ENCODE measurements at regions not wholly inside any gene's neighbourhood (a gene's known extent, or its start where the extent isn't known, plus 50 kb on each side); places are given as distances from the start of the nearest gene placed in this dataset.
"Not testable (repeated sequence)": the region's sequence is repeated elsewhere in the genome, so short reads cannot be mapped to it uniquely, and the experiment has no call there.

DNA sequence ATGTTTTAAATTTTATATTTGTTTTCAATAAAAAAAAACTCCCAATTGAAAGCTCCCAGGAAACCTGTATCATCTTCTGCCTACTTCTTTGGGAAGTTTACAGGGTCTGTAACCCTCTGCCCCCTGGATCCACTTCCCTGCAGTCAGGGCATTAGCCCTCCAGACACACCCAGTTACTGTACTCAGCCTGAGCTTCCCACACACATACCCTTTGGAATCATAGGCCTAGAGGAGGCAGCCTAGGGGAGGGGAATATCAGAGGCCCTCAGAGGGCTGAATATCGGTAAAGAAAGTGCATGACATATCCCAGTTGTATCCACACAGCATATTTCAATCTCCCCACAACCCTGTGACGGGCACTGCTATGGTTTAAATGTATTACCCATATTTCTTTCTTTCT is 56.2 kb upstream of the TFPI start:
- not testable (repeated sequence) for DNase-seq (ENCODE audit: low spot score)

DNA sequence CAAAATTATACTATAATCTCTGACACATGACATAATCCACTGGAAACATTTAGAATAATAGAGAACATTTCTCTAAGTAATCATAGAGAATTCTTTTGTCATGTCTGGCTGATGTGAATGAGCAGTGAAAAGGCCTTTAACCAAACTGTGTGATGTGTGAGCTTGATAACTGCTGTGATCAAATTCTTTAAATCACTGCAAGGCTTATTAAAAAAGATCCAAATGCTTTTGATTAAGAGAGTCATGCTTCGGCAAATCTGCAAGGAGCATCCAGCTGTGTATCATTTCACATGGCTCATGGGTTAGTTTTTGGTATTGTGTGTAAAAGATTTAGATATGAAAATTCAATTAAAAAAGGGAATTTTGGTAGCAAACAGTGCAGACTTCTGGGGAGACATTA is 58.6 kb upstream of the TFPI start:
- DNase-seq (ENCODE audit: low spot score), result no peak

DNA sequence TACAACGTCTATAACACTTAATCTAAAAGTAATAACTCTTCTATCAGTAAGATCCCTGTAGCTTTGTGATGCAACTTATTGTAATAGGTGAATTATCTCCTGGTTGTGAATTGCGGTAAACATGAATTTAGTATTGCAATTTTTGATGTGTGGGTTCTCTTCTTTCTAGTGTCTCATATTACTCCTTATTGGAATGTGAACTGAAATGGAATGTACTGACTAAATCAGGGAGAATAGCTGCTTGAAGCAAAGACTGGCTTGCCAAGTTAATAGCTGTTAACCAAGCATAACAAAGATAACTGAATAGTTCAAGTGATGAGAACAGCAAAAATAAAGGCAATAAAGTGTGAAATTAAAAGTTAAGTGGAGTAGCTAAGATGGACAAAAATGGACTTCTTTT is 60.5 kb upstream of the TFPI start:
- no peak for DNase-seq (ENCODE audit: low spot score)

DNA sequence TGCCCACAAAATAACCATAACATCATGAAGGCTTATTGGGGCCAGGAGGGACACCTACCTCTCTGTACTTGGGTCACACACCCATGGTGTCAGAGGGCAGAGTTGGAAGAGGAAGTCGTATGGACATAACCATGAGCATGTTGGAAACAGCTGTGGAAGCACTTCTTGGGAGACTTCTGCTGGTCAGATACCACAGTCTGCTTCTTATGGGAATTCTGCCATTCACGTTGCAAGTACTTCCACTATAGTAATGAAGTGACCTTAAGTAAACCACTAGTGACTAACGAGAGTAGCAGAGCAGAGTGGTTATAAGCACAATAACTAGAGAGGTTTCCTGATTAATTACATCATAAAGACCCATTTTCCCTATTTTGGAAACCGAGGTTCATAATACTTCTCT is 61.1 kb upstream of the TFPI start:
- DNase-seq (ENCODE audit: low spot score), result no peak

DNA sequence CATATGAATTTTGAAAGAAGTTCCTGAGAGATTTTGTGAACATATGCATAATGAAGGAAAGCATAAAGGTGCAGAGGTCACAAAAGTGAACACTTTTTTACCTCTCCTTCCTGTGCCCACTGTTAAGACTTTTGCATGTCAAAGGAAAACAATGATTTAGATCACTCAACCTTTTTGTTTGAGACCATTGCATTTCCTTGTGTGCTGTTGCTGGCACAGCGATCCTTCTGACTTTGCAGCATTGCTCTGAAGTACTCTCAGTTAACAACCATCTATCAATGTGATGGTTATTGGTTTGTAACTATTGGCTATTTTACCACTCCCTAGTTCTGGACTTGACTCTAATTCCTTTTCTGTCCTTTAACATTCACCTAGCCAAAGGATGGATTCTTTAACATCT is 61.7 kb upstream of the TFPI start:
- no peak for DNase-seq (ENCODE audit: low spot score)

DNA sequence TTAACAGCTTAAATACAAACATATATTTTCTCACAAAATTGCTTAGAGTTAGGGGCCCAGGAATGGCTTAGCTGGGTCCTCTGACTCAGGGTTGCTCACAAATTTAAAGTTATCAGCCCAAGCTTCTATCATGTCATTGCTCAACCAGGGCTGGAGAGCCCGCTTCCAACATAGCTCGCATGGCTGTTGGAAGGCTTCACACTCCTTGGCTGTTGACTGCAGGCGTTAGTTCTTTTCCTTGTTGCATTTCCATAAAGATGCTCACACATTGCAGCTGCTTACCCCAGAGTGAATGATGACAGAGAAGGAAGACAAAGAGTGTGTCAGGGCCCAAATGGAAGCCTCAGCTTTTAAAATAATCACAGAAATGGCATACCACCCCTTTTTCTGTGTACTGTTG is 62.9 kb upstream of the TFPI start:
- DNase-seq (ENCODE audit: low spot score), result no peak

DNA sequence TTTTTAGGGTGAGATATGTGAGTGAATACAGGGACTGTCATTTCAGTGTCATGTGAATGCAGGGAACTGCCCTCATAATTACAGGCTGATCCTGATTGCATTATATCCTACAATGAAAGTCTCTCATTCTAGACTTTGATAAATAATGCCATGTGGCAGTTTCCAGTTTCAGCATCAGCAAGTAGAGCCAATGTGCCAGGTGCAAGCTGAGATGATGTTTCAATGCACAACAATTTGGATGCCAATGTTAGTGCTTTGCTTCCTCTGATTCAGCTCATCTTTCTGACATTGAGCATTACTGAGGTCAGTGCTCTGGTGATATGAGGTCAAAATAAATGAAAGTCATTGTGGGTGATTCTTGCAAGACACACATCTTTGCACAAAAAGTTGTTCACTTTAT is 63.7 kb upstream of the TFPI start:
- no peak for DNase-seq (ENCODE audit: low spot score)

DNA sequence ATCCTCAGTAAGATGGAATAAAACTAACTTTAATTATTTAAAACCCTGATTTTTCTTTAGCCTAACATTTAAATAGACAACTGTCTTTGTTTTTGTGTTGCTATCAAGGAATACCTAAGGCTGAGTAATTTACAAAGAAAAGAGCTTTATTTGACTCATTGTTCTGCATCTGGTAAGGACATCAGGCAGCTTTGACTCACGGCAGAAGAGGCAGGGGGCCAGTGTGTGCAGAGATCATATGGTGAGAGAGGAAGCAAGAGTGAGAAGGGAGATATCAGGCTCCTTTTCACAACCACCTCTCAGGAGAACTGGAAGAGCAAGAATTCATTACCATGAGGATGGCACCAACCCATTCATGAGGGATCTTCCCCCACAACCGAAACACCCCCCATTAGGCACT is 64.6 kb upstream of the TFPI start:
- DNase-seq (ENCODE audit: low spot score), result no peak

DNA sequence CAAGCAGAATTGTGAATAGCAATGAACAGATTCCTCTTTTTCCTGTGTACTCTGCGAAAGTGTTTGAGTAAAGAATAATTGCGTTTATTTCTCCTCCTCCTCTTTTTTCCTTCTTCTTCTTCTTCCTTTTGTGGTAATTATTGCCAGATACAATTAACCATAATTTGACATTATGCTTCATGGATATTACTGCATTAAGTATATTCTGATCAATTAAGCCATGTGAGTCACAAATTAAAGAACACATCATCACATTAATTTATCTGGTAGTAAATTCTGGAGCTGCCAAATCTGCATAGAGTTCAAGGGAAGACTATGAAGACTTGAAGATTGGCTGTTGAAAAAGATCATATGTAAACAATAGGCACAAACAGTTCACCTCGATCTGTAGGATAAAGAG is 72.9 kb upstream of the TFPI start:
- DNase-seq (ENCODE audit: low spot score), result no peak

DNA sequence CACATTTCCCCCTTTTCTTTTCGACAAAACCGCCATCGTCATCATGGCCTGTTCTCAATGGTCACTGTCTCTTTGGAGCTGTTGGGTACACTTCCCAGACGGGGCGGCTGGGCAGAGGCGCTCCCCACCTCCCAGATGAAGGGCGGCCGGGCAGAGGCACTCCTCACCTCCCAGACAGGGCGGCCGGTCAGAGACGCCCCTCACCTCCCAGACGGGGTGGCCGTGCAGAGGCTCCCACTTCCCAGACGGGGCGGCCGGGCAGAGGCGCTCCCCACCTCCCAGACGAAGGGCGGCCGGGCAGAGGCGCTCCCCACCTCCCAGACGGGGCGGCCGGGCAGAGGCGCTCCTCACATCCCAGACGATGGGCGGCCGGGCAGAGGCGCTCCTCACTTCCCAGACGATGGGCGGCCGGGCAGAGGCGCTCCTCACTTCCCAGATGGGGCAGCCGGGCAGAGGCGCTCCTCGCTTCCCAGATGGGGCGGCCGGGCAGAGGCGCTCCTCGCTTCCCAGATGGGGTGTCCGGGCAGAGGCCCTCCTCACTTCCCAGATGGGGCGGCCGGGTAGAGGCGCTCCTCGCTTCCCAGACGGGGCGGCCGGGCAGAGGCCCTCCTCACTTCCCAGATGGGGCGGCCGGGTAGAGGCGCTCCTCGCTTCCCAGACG is 82.6 kb upstream of the TFPI start:
- not testable (repeated sequence) for DNase-seq (ENCODE audit: low spot score)

DNA sequence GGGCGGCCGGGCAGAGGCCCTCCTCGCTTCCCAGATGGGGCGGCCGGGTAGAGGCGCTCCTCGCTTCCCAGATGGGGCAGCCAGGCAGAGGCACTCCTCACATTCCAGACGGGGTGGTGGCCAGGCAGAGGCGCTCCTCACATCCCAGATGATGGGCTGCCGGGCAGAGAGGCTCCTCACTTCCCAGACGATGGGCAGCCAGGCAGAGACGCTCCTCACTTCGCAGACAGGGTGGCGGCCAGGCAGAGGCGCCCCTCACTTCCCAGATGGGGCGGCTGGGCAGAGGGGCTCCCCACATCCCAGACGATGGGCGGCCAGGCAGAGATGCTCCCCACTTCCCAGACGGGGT is 83.1 kb upstream of the TFPI start:
- DNase-seq (ENCODE audit: low spot score), result not testable (repeated sequence)

DNA sequence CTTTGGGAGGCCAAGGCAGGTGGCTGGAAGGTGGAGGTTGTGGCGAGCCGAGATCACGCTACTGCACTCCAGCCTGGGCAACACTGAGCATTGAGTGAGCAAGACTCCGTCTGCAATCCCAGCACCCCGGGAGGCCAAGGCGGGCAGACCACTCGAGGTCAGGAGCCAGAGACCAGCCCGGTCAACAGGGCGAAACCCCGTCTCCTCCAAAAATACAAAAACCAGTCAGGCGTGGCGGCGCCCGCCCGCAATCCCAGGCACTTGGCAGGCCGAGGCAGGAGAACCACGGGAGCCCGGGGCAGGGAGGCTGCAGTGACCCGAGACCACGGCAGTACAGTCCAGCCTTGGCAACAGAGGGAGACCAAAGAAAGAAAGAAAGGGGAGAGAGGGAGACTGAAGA is 83.5 kb upstream of the TFPI start:
- DNase-seq (ENCODE audit: low spot score), result not testable (repeated sequence)

DNA sequence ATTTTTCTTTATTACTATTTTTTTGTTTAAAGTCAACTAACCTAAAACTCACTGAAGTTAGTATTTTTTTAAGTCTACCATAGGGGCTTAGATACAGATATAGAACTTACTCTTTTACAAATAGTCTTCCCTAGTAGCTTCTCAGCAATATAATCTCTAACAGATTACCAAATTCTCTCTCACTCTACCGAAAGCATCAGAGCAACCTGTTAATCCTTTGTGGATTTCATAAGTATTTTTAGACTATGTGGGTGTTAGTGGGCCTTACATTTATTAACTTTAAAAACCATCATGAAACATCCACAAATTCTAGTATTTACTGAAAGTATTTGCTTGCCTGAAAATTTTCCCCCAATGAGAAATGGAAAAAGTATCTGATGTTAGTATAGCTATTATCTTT is 84.6 kb upstream of the TFPI start:
- DNase-seq (ENCODE audit: low spot score), result no peak

DNA sequence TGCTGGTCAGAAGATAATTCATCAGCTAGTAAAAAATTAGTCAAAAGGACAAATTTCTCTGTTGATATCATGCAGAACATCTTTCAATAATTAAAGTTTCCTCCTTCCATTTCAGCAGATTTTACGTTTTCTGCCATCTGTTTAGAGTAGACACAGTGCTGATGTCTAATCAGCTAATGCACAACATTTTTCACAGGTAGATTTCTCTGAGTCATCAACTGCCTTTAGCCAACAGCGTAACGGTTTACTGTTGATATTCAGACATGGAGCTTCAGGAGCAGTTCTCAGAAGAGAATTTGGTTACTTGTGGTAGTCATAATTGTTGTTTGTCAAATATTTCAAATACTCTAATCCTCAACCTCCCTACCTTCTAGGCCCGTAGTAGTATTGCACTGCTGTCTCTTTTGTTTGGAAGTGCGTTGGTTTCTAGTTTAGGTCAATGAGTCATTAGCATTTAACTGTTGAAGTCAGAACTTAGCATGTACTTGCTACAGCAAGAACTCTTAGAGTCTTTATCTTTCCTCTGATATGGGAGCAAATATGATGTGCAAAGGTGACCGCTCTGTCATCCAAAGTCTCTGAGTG is 86.8 kb upstream of the TFPI start:
- DNase-seq (ENCODE audit: low spot score), result no peak

DNA sequence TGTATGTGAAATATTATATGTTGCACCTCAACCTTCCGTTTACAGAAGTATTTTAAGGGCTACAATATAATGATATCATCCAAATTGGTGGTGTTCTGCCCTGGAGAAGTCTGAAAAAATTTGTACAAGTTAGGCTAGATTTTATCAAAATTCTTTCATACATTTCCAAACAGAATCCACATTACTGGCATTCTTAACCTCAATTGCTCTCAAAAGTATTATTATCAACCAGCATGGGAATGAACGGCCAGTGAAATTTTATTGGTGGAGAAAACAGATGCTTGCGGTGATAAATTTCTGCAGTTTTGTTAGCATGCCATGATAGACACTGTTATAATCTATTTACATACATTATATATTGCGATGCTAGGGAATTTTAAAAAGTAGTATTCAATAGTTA is 88.3 kb upstream of the TFPI start:
- DNase-seq (ENCODE audit: low spot score), result no peak

DNA sequence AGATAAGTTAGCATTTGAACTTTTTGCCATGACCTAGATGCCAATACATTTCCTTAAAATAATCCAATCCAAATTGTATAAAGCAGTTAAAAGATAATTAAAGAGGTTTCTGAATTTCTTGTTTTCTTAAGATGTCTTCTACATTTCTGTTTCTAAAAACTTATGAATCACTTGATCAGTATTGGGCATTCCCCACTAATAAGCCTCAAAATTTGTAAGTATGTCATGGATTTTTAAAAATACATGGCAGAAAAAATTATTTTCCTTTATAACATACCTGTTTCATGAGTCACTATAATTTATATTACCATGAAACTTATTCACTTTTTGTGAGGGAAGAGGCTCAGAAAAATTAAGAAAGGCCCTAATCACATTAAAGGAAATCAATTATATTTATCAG is 90.3 kb upstream of the TFPI start:
- no peak for DNase-seq (ENCODE audit: low spot score)

DNA sequence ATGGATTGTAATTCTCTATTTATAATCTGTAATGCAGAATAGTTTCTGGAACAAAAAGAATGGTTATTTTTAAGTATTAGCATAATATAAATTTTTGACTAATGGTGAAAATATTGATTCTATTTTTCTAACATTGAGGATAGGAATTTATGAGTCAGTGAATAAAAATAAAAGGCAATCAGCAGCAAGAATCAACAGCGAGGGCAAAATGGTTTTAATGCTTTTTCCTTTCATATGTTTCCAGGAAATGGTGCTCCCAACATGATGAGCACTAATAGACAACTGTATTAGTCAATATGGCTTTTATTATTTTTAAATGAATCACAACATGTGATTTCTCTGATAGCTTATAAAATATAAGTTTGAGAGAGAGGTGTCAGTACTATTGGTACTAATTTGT is 90.7 kb upstream of the TFPI start:
- no peak for DNase-seq (ENCODE audit: low spot score)

DNA sequence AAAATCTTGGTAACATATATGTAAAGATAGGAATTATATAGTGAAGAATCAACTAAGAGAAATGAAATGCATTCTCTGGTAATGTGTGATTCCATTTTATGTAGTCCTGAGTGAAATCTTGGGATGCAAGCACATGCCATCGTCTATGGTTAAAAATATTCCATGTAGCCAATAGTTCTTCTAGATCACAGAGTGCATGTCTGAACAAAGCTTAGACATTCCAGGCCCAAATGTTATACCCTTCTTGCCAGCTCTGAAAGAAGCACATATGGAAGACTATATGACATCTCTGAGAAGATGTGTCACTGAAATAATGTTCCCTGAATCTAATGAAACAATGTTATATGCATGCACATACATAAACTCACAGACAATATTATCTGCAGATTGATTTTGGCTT is 92.3 kb upstream of the TFPI start:
- DNase-seq (ENCODE audit: low spot score), result no peak

DNA sequence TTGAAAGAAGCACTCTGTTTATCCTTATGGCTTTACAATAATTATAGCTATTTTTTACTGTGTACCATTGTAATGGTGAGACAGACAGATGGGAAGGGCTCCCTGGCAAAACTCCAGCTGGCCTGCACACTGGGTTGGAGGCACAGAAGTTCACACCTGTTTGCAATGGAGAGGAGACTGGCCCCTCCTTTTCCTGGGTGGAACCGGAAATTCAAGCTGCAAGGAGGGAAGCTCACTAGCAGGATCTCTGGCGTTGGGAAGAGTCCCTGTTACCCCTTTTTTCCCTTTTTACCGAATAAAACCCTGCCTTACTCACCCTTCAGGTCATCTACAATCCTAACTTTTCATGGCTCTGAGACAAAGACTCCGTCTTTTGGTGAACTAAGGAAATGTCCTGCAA is 100.3 kb upstream of the TFPI start:
- DNase-seq (ENCODE audit: low spot score), result no peak

DNA sequence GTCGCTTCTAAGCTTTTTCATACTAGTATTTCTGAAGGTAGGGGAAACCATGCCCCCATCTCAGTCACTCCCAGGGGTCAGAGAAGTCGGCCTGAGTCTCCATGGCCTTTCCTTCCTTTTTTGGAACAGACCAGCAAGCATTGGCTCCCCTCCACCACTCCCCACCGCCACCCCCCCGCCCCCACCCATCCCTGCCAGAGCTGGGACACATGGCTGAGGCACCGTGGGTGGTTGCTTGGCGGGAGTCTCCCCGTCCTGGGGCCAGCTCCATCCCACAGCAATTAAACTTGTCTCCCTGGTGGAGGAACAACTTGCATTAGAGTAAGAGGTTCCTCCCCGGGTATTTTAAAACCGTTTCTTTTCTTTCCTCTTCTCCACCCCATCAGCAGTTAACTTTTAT is 100.8 kb upstream of the TFPI start:
- no peak for DNase-seq (ENCODE audit: low spot score)

DNA sequence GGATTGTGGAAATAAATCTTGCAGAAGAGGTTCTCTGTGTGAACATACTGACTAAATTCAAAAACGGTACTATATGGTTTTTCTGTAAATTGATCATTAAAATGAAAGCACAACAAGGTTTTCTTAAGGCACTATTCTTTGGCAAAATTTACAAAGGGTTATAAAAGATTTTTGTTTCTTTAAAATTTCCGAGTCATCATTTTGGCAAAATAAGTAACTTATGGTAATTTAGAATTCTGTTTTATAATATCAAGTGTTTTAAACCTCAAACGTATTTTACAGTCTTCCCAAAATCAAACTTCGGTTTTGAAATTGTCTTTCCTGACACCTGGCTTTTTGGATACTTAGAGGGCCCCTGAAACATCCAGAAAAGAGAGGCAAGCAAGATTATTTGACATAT is 101.9 kb upstream of the TFPI start:
- DNase-seq (ENCODE audit: low spot score), result no peak

DNA sequence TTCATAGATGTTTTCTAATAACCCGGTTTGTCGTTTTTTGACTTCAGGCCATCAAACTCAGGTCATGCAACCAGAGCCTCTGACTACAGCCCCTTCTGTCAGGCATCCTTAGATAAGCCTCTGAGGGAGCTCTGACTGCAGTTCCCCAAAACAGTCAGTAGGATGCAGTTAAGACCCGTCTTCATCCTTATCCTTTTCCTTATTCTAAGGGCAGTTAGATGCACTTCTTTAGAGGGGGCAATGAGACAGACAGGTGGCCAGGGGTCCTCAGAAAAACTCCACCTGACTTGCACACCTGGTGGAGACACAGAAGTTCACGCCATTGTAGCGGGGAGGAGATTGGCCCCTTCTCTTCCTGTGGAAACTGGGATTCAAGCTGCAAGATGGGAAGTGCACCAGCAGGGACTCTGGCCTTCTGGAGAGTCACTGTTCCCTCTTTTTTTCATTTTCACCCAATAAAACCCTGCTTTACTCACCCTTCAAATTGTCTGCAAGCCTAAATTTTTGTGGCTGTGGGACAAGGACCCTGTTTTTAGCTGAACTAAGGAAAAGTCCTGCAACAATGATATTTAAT is 104.8 kb upstream of the TFPI start:
- DNase-seq (ENCODE audit: low spot score), result peak; percentile 20

DNA sequence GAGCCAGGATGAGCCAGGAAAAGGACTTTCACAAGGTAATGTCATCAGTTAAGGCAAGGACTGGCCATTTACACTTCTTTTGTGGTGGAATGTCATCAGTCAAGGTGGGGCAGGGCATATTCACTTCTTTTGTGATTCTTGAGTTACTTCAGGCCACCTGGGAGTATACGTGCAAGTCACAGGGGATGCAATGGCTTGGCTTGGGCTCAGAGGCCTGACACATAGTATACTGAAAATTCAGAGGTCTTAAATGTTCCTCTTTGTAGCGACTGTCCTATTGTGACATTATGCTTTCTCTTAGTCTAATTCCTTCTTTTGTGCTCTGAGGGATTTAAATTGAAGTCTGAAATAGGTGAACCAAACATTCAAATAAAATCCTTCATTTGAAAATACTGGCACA is 121.8 kb upstream of the TFPI start:
- DNase-seq (ENCODE audit: low spot score), result not testable (repeated sequence)

DNA sequence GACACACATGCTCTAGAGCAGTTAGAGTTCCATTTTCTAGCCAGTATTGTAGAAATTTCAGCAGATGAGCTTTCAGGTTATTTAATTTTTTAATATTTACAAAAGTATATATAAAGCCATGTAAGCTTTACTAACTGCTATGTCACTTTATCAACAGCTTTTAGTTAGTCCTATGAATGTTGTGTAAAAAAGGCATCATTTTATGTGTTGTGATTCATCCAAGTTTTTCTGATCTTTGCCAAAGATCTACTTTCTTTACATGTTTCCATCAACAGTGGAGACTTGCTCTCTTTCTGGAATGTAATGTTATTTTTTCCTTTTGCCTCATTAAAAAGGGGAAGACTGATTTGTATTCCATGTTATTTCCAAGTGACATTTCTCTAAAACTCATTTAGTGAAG is 125.2 kb upstream of the TFPI start:
- DNase-seq (ENCODE audit: low spot score), result no peak
